NCI-H2171 treated with DMSO at 0.1 percent for 48 hours (cell line): ENCODE measurements at regions not wholly inside any gene's neighbourhood (a gene's known extent, or its start where the extent isn't known, plus 50 kb on each side); places are given as distances from the start of the nearest gene placed in this dataset.

ENCODE experiments used
- DNase-seq: peaks from one replicate; lab custom pipeline; 2025; lab: John Stamatoyannopoulos, UW

GRCh38 chr1:24985737-24986136, 55.7 kb upstream of the RUNX3 start:
- DNase-seq, result no peak

GRCh38 chr1:24984800-24985522, 54.9 kb upstream of the RUNX3 start:
- no peak for DNase-seq

GRCh38 chr1:24984300-24984699, 54.2 kb upstream of the RUNX3 start:
- no peak for DNase-seq

DNA sequence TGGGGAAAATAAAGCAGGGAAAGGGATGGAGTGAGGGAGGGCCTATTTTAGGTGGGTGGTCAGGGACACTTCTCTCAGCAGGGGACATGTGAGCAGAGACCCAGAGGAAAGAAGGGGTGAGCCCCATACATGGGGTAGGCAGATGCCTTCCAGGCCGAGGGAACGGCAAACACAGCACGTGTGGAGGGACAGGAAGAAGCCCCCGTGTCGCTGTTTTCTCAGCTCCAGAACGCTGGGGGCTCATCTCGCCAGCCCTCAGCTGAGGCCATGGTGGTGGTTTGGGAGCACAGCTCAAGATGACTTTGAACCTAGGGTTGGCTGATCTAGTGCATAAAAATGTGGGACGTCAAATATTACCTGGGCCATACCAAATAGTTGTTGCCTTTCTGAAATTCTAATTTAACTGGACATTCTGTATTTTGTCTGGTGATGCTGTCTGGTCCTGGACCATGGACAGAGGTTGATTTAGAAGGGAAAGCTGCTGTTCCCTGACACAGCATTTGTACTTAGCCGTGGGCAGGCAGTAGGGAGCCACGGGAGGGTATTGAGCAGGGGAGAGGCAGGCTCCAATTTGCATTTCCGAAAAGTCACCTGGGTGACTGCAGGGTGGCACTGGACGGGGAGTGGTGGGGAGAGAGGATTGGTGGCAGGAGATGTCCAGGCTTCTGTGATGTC, 53.1 kb upstream of the RUNX3 start:
- no peak for DNase-seq

DNA sequence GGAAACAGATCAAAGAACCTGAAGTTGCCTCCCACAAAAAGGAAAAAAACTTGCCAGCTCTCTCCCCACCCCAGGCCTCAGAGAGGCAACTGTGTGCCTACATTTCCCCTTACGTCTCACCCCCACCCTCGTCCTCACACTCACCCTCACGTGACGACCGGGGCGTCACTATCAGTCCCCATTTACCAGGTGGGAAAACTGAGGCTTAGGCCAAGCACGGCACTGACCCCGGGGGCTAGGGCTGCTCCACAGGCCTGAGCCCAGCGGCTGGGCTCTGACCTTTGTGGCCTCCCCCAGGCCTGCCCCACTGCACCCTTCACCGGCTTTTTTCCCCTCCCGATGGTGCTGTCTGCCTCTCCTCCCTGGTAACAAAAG, 51.5 kb upstream of the RUNX3 start:
- no peak for DNase-seq

- no peak for DNase-seq
Observed at GRCh38 chr1:24980836-24981630, 51.0 kb upstream of the RUNX3 start.
